ENCODE measurements at regions not wholly inside any gene's neighbourhood (a gene's known extent, or its start where the extent isn't known, plus 50 kb on each side); places are given as distances from the start of the nearest gene placed in this dataset.

DNA sequence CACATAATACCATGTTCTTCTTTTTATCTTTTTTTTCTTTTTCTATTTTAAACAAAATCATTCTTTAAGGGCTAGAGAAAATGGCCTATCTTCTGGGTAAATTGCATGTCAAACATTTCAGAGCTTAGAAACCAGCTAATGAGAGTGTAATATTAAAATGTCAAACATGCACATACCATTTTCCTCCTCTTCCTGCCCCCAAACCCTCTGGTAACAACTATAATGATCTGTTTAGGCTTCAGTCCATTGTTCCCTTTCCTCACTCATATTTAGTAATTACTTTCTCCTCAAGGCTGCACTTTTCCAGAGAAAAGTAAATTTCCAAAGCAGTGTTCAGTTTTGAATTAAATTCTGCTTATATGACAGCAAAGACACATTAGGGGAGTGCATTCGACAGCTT lies 224.3 kb upstream of the ROBO2 start:
- DNase-seq (ENCODE audit: low read depth, low spot score) (no peak), ATAC-seq (no peak)
- ChIA-PET POLR2A (no interaction called here), CTCF (no interaction called here)
- no peaks in the 10 kb centered on the region for H3K4me1 ChIP-seq (ENCODE audit: control insufficient read depth, insufficient read depth, low read length)
- no peaks in the 10 kb centered on the region for H3K27me3 ChIP-seq (ENCODE audit: control insufficient read depth, insufficient read depth, low read length)
- no peaks in the 10 kb centered on the region for H3K36me3 ChIP-seq (ENCODE audit: control insufficient read depth, insufficient read depth, low read length)
- BruUV-seq (replicated peaks): no TSS peak
- TF ChIP-seq, protein P1, sequence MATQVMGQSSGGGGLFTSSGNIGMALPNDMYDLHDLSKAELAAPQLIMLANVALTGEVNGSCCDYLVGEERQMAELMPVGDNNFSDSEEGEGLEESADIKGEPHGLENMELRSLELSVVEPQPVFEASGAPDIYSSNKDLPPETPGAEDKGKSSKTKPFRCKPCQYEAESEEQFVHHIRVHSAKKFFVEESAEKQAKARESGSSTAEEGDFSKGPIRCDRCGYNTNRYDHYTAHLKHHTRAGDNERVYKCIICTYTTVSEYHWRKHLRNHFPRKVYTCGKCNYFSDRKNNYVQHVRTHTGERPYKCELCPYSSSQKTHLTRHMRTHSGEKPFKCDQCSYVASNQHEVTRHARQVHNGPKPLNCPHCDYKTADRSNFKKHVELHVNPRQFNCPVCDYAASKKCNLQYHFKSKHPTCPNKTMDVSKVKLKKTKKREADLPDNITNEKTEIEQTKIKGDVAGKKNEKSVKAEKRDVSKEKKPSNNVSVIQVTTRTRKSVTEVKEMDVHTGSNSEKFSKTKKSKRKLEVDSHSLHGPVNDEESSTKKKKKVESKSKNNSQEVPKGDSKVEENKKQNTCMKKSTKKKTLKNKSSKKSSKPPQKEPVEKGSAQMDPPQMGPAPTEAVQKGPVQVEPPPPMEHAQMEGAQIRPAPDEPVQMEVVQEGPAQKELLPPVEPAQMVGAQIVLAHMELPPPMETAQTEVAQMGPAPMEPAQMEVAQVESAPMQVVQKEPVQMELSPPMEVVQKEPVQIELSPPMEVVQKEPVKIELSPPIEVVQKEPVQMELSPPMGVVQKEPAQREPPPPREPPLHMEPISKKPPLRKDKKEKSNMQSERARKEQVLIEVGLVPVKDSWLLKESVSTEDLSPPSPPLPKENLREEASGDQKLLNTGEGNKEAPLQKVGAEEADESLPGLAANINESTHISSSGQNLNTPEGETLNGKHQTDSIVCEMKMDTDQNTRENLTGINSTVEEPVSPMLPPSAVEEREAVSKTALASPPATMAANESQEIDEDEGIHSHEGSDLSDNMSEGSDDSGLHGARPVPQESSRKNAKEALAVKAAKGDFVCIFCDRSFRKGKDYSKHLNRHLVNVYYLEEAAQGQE (IDR thresholded peaks at IDR 0.05; ENCODE audit: insufficient read depth in 1 of 2, low read depth in 2 of 2, low read length in 1 of 2): no peak
- TF ChIP-seq, protein P2, sequence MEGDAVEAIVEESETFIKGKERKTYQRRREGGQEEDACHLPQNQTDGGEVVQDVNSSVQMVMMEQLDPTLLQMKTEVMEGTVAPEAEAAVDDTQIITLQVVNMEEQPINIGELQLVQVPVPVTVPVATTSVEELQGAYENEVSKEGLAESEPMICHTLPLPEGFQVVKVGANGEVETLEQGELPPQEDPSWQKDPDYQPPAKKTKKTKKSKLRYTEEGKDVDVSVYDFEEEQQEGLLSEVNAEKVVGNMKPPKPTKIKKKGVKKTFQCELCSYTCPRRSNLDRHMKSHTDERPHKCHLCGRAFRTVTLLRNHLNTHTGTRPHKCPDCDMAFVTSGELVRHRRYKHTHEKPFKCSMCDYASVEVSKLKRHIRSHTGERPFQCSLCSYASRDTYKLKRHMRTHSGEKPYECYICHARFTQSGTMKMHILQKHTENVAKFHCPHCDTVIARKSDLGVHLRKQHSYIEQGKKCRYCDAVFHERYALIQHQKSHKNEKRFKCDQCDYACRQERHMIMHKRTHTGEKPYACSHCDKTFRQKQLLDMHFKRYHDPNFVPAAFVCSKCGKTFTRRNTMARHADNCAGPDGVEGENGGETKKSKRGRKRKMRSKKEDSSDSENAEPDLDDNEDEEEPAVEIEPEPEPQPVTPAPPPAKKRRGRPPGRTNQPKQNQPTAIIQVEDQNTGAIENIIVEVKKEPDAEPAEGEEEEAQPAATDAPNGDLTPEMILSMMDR (IDR thresholded peaks at IDR 0.05): no peak
- TF ChIP-seq SIN3A (IDR thresholded peaks at IDR 0.05; ENCODE audit: borderline replicate concordance, insufficient read depth, low read depth, low read length) (no peak), POLR2AphosphoS5 (IDR thresholded peaks at IDR 0.05; ENCODE audit: low read depth, low read length) (no peak), TCF7L2 (IDR thresholded peaks at IDR 0.05; ENCODE audit: low read depth, low read length) (no peak)
- no peak overlapping the region for H3K27ac ChIP-seq (ENCODE audit: low read length)
- H3K9me3 ChIP-seq (ENCODE audit: control insufficient read depth, insufficient read depth, low read depth, low read length): no peaks in the 10 kb centered on the region
- intact Hi-C loops (cut with micrococcal nuclease; ENCODE audit: unreplicated experiment): no loop called here
- in situ Hi-C loops (cut with HindIII; ENCODE audit: low pct_unique_long_range_greater_than_20kb, low sequenced_read_pairs): no loop called here
- no peak overlapping the region for H3K4me3 ChIP-seq (ENCODE audit: low read depth in 2 of 2, low read length in 2 of 2)

DNA sequence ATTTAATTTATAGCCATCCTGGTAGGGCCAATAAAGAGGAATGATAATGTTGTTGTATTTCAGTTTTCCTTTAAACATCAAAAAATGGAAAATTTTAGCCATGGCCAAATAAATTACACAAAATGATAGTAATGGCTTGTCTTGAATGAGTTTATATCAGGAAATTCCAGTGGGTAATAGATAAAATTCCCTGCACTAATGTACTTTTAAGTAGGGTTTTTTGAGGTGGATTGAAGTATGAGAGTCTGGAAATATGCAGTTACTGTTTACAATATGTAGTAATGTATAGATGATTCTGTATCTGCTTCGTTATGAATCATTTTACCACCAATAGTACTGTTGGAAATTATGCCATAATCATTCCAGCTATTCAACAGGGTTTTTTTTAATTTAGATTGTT lies 219.4 kb upstream of the ROBO2 start:
- POLR2A ChIA-PET: no interaction called here
- in situ Hi-C loops (cut with HindIII; ENCODE audit: low pct_unique_long_range_greater_than_20kb, low sequenced_read_pairs): no loop called here
- intact Hi-C loops (cut with micrococcal nuclease; ENCODE audit: unreplicated experiment): no loop called here
- BruUV-seq (replicated peaks): no TSS peak
- Histone ChIP-seq H3K36me3 (ENCODE audit: control insufficient read depth, insufficient read depth, low read length) (no peaks in the 10 kb centered on the region), H3K4me1 (ENCODE audit: control insufficient read depth, insufficient read depth, low read length) (no peaks in the 10 kb centered on the region), H3K9me3 (ENCODE audit: control insufficient read depth, insufficient read depth, low read depth, low read length) (no peaks in the 10 kb centered on the region), H3K4me3 (ENCODE audit: low read depth in 2 of 2, low read length in 2 of 2) (no peak overlapping the region), H3K27me3 (ENCODE audit: control insufficient read depth, insufficient read depth, low read length) (no peaks in the 10 kb centered on the region), H3K27ac (ENCODE audit: low read length) (no peak overlapping the region)
- CTCF ChIA-PET: no interaction called here
- DNase-seq (ENCODE audit: low read depth, low spot score) (no peak), ATAC-seq (no peak)
- TF ChIP-seq, protein P1 (IDR thresholded peaks at IDR 0.05; ENCODE audit: insufficient read depth in 1 of 2, low read depth in 2 of 2, low read length in 1 of 2): no peak
- TF ChIP-seq SIN3A (IDR thresholded peaks at IDR 0.05; ENCODE audit: borderline replicate concordance, insufficient read depth, low read depth, low read length) (no peak), TCF7L2 (IDR thresholded peaks at IDR 0.05; ENCODE audit: low read depth, low read length) (no peak), POLR2AphosphoS5 (IDR thresholded peaks at IDR 0.05; ENCODE audit: low read depth, low read length) (no peak)
- TF ChIP-seq, protein P2 (IDR thresholded peaks at IDR 0.05): no peak

All from Panc1 (cell line).